HepG2 (cell line): ENCODE measurements at regions not wholly inside any gene's neighbourhood (a gene's known extent, or its start where the extent isn't known, plus 50 kb on each side); places are given as distances from the start of the nearest gene placed in this dataset.

Source experiments
- ATAC-seq: fragments of 200-7000 bp; cut with Tn5 transposase; 3 replicates; pipeline ENCODE4 v1.9.1; 2020; ENCODE audit warnings: mild to moderate bottlenecking, moderate library complexity
- BruUV-seq: library from RNA; stranded (reverse); fragments of 400-500 nt; replicated peaks from 2 replicates; lab custom pipeline; 2021; lab: Mats Ljungman, UMichigan
- CTCF ChIA-PET: fragments of 300-600 bp; formaldehyde crosslinking; extraction: SDS; loops from one replicate; lab custom pipeline; 2021; ENCODE audit warnings: low total read pairs, inconsistent platforms, low intra/inter-chr PET ratio; lab: Yijun Ruan, JAX
- POLR2A ChIA-PET: fragments of 350-600 bp; sonication (Branson Sonifier 250); formaldehyde crosslinking; loops from one replicate; lab custom pipeline; 2020; ENCODE audit warnings: antibody characterized with exemption, inconsistent platforms; lab: Yijun Ruan, JAX
- DNase-seq: peaks from one replicate; pipeline ENCODE4 v3.0.0-alpha.2; 2015; ENCODE audit warnings: low spot score
- FAIRE-seq: peaks from 3 replicates; lab custom pipeline; 2011; peaks lifted over from hg19 to GRCh38; lab: Jason Lieb, UNC
- H2AFZ ChIP-seq: one replicate; pipeline ENCODE4 v1.6.1; 2011; ENCODE audit warnings: low read length, inconsistent platforms
- H3K27ac ChIP-seq: fragments of 300-600 bp; 3 replicates; pipeline ENCODE4 v1.8.0; 2011; ENCODE audit warnings: mixed run types, mild to moderate bottlenecking, mixed read lengths, low read length, inconsistent platforms; ENCODE audit not compliant: insufficient read depth; ENCODE audit errors: extremely low read length
- H3K27me3 ChIP-seq, 2 experiments: fragments of 200-600 bp in 1 of 2; 2 replicates in 1 of 2; 3 replicates in 1 of 2; pipeline versions ENCODE4 v1.6.0 to v1.8.0; 2011; ENCODE audit warnings: low read length in 2 of 2, mild to moderate bottlenecking in 2 of 2, moderate library complexity in 2 of 2, inconsistent platforms in 1 of 2; ENCODE audit not compliant: insufficient read depth in 2 of 2, control insufficient read depth in 1 of 2
- H3K36me3 ChIP-seq, 2 experiments: fragments of 200-600 bp in 1 of 2; replicated peaks in 1 of 2; 2 replicates in 1 of 2; 3 replicates in 1 of 2; pipeline versions ENCODE4 v1.5.1 to v1.8.0; 2011; ENCODE audit warnings: low read length in 2 of 2, inconsistent platforms in 1 of 2; ENCODE audit not compliant: insufficient read depth in 2 of 2, control insufficient read depth in 1 of 2
- H3K4me1 ChIP-seq: 2 replicates; pipeline ENCODE4 v1.5.1; 2012; ENCODE audit warnings: low read length, inconsistent platforms; ENCODE audit not compliant: insufficient read depth
- H3K4me2 ChIP-seq: 2 replicates; pipeline ENCODE4 v1.6.0; 2011; ENCODE audit warnings: low read depth, low read length, inconsistent platforms
- H3K4me3 ChIP-seq, 3 experiments: fragments of 200-600 bp in 1 of 3; sonication (generic), shearing (Covaris generic) in 1 of 3; replicated peaks in 1 of 3; 2 replicates each; pipeline ENCODE4 v1.5.1; 2011 to 2016; ENCODE audit warnings: low read length in 3 of 3, inconsistent platforms in 2 of 3, low read depth in 2 of 3, mild to moderate bottlenecking in 2 of 3, control low read depth in 1 of 3, mixed read lengths in 1 of 3; ENCODE audit not compliant: insufficient read depth in 1 of 3
- H3K79me2 ChIP-seq: one replicate; pipeline ENCODE4 v1.6.1; 2011; ENCODE audit warnings: low read length, inconsistent platforms; ENCODE audit not compliant: insufficient read depth
- H3K9ac ChIP-seq: 2 replicates; pipeline ENCODE4 v1.6.0; 2011; ENCODE audit warnings: mild to moderate bottlenecking, low read depth, low read length, inconsistent platforms; ENCODE audit not compliant: insufficient read depth
- H3K9me3 ChIP-seq: 2 replicates; pipeline ENCODE4 v1.5.1; 2012; ENCODE audit warnings: mild to moderate bottlenecking, low read length
- H4K20me1 ChIP-seq: 2 replicates; pipeline ENCODE4 v1.6.0; 2011; ENCODE audit warnings: inconsistent platforms, mild to moderate bottlenecking, low read length, moderate library complexity; ENCODE audit not compliant: insufficient read depth
- JUN ChIP-seq: sonication (generic); formaldehyde crosslinking; IDR thresholded peaks from 2 replicates; pipeline ENCODE4 v1.4.0; 2020; ENCODE audit warnings: mild to moderate bottlenecking, missing genetic modification reagents
- KDM4B ChIP-seq: sonication (generic); formaldehyde crosslinking; IDR thresholded peaks from 2 replicates; pipeline ENCODE4 v1.4.0; 2020; ENCODE audit warnings: missing genetic modification reagents
- MYNN ChIP-seq: sonication (generic); formaldehyde crosslinking; IDR thresholded peaks from 2 replicates; pipeline ENCODE4 v1.4.0; 2020; ENCODE audit warnings: mild to moderate bottlenecking, low read depth, missing genetic modification reagents
- NONO ChIP-seq, 2 experiments: fragments of 450-650 bp in 1 of 2; sonication (generic) in 1 of 2; formaldehyde crosslinking in 1 of 2; IDR thresholded peaks in 1 of 2; conservative IDR thresholded peaks in 1 of 2; 2 replicates each; pipeline versions ENCODE4 v1.6.1 to v1.8.0; 2017 to 2022; ENCODE audit warnings: mild to moderate bottlenecking in 1 of 2, missing genetic modification reagents in 1 of 2, moderate library complexity in 1 of 2
- PHB2 ChIP-seq: fragments of 450-650 bp; IDR thresholded peaks from 2 replicates; pipeline ENCODE4 v1.6.1; 2018; ENCODE audit not compliant: partially characterized antibody
- PHF8 ChIP-seq: sonication (generic); formaldehyde crosslinking; IDR thresholded peaks from 2 replicates; pipeline ENCODE4 v1.5.0; 2020; ENCODE audit warnings: missing genetic modification reagents
- PITX1 ChIP-seq: sonication (generic); formaldehyde crosslinking; IDR thresholded peaks from 2 replicates; pipeline ENCODE4 v1.5.1; 2020; ENCODE audit warnings: mild to moderate bottlenecking, missing genetic modification reagents
- TARDBP ChIP-seq: sonication (generic); formaldehyde crosslinking; IDR thresholded peaks from 2 replicates; pipeline ENCODE4 v1.8.0; 2022; ENCODE audit warnings: mild to moderate bottlenecking, missing genetic modification reagents
- ZNF292 ChIP-seq: sonication (generic); formaldehyde crosslinking; IDR thresholded peaks from 2 replicates; pipeline ENCODE4 v1.8.1; 2022; ENCODE audit warnings: mild to moderate bottlenecking, low read depth, missing genetic modification reagents, borderline replicate concordance
- ZNF549 ChIP-seq: sonication (generic); formaldehyde crosslinking; IDR thresholded peaks from 2 replicates; pipeline ENCODE4 v1.5.0; 2020; ENCODE audit warnings: missing genetic modification reagents
- ZNF564 ChIP-seq: sonication (generic); formaldehyde crosslinking; IDR thresholded peaks from 2 replicates; pipeline ENCODE4 v1.8.1; 2023; ENCODE audit warnings: mild to moderate bottlenecking, missing genetic modification reagents
- ZNF7 ChIP-seq: IDR thresholded peaks from 2 replicates; pipeline ENCODE4 v1.6.1; 2016; ENCODE audit warnings: missing biosample characterization, missing genetic modification reagents
- WGBS: methylation state at CpG from one replicate; pipeline ENCODE4 v1.1.6; 2017; ENCODE audit warnings: low lambda C conversion rate; 5-methylcytosine and 5-hydroxymethylcytosine counted together
- in situ Hi-C: cut with HindIII; loops from 2 replicates; pipeline ENCODE4 v1.10.0; 2017; ENCODE audit warnings: low pct_unique_long_range_greater_than_20kb; ENCODE audit not compliant: extremely low pct_ligation_motif_present
- intact Hi-C: fragments of 100-400 bp; cut with micrococcal nuclease; formaldehyde crosslinking; loops from one replicate; pipeline ENCODE4 v1.10.0; 2022; ENCODE audit not compliant: unreplicated experiment
- TF ChIP-seq, protein P1 (sequence below): sonication (generic); formaldehyde crosslinking; IDR thresholded peaks from 2 replicates; pipeline ENCODE4 v1.5.0; 2020; ENCODE audit warnings: mild to moderate bottlenecking, missing genetic modification reagents
- TF ChIP-seq, protein P2 (sequence below): sonication (generic); formaldehyde crosslinking; IDR thresholded peaks from 2 replicates; pipeline ENCODE4 v1.4.0; 2020; ENCODE audit warnings: mild to moderate bottlenecking, missing genetic modification reagents
- TF ChIP-seq, protein P3 (sequence below): sonication (generic); formaldehyde crosslinking; IDR thresholded peaks from 2 replicates; pipeline ENCODE4 v1.8.1; 2023; ENCODE audit warnings: missing genetic modification reagents, mild to moderate bottlenecking, borderline replicate concordance

GRCh38 chr6:22149096-22149495, 147.7 kb downstream of the PRL start:
- Histone ChIP-seq H3K9me3 (no peaks in the 10 kb centered on the region), H3K36me3 (no peaks in the 10 kb centered on the region), H3K27ac (no peak overlapping the region), H3K4me2 (no peak overlapping the region), H3K4me3 (no peak overlapping the region), H3K79me2 (no peaks in the 10 kb centered on the region), H3K27me3 (no peaks in the 10 kb centered on the region), H3K4me1 (peaks cover 19% of the 10 kb centered on the region), H2AFZ (no peak overlapping the region), H3K9ac (no peak overlapping the region), H4K20me1 (no peaks in the 10 kb centered on the region)
- 8% methylated on average over 3 of the region's 3 CpGs for WGBS
- BruUV-seq = no TSS peak
- no peak for FAIRE-seq
- no peak for ATAC-seq
- DNase-seq = no peak
- TF ChIP-seq, protein P1, sequence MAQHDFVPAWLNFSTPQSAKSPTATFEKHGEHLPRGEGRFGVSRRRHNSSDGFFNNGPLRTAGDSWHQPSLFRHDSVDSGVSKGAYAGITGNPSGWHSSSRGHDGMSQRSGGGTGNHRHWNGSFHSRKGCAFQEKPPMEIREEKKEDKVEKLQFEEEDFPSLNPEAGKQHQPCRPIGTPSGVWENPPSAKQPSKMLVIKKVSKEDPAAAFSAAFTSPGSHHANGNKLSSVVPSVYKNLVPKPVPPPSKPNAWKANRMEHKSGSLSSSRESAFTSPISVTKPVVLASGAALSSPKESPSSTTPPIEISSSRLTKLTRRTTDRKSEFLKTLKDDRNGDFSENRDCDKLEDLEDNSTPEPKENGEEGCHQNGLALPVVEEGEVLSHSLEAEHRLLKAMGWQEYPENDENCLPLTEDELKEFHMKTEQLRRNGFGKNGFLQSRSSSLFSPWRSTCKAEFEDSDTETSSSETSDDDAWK (CRISPR knock-in tag) = no peak
- no peak for TF ChIP-seq TARDBP (CRISPR knock-in tag)
- no peak for TF ChIP-seq ZNF549 (CRISPR knock-in tag)
- TF ChIP-seq PHF8 (CRISPR knock-in tag) = no peak
- TF ChIP-seq, protein P2, sequence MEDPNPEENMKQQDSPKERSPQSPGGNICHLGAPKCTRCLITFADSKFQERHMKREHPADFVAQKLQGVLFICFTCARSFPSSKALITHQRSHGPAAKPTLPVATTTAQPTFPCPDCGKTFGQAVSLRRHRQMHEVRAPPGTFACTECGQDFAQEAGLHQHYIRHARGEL (CRISPR knock-in tag) = no peak
- TF ChIP-seq, protein P3, sequence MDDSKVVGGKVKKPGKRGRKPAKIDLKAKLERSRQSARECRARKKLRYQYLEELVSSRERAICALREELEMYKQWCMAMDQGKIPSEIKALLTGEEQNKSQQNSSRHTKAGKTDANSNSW (CRISPR knock-in tag) = no peak
- no peak for TF ChIP-seq JUN (CRISPR knock-in tag)
- no peak for TF ChIP-seq MYNN (CRISPR knock-in tag)
- no peak for TF ChIP-seq PHB2
- no peak for TF ChIP-seq ZNF292 (CRISPR knock-in tag)
- no peak for TF ChIP-seq ZNF7 (CRISPR knock-in tag)
- TF ChIP-seq NONO (IDR thresholded peaks at IDR 0.05) = no peak
- TF ChIP-seq NONO (CRISPR knock-in tag; conservative IDR thresholded peaks at IDR 0.05) = no peak
- TF ChIP-seq ZNF564 (CRISPR knock-in tag) = no peak
- TF ChIP-seq KDM4B (CRISPR knock-in tag) = no peak
- no peak for TF ChIP-seq PITX1
- in situ Hi-C loops = no loop called here
- intact Hi-C loops = no loop called here
- ChIA-PET CTCF (no interaction called here), POLR2A (no interaction called here)
